ENCODE measurements at regions not wholly inside any gene's neighbourhood (a gene's known extent, or its start where the extent isn't known, plus 50 kb on each side); places are given as distances from the start of the nearest gene placed in this dataset.

DNA sequence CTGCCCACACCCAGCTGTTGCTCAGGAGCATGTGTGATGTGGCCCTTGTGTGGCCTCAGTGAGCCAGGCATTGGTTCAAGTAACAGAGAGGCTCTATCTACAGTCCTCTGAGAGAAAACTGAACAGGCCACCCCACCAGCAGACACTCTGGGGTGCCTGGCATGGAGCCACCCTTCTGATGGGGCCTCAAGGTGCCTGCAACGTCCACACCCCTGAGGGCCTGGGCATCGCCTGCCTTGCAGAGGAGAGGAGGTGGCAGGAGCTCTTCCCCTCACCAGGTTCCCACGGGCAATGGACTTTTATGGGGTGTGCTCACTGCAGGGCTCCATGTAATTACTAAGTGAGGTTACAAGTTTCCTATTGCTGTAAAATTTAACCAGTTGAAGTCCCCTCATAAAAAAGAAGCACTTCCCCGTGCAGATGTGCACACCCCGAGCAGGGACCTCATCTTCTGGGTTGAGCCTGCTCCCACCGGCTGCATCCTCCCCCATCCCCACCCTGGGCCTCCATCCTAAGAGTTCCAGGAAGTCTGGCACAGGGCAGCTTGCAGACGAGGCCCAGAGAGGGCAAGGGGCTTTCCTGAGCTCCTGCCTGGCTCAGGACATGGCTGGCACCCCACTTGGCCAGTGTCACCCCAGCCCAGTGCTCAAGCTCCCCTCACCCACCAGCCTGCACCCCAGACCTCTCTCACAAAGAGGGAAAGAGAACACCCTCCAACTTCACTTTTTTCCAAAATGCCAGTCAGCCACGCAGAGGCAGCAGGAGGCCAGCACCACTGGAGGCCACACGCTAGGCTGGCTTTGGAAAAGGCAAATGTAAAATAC is 270.4 kb upstream of the RTL1 start:
- ChIA-PET POLR2A (no interaction called here), CTCF (no interaction called here)
- peaks cover 13% of the 10 kb centered on the region for H3K27me3 Mint-ChIP-seq
- intact Hi-C loops (cut with micrococcal nuclease), result no loop called here
- H3K36me3 Mint-ChIP-seq (ENCODE audit: low read depth), result no peaks in the 10 kb centered on the region
- TF ChIP-seq CTCF (IDR thresholded peaks at IDR 0.05), result no peak
- no peak overlapping the region for H3K27ac Mint-ChIP-seq
- no peaks in the 10 kb centered on the region for H3K4me1 Mint-ChIP-seq (ENCODE audit: low read depth)
- no peak overlapping the region for H3K4me3 Mint-ChIP-seq
- no peak for DNase-seq
- ATAC-seq, result no peak
- peaks cover 4% of the 10 kb centered on the region for H3K9me3 Mint-ChIP-seq

GRCh38 chr14:101174522-101174838 is 271.0 kb upstream of the RTL1 start:
- Mint-ChIP-seq H3K9me3 (peaks cover 4% of the 10 kb centered on the region), H3K36me3 (ENCODE audit: low read depth) (no peaks in the 10 kb centered on the region), H3K27ac (no peak overlapping the region), H3K4me3 (no peak overlapping the region), H3K4me1 (ENCODE audit: low read depth) (no peaks in the 10 kb centered on the region), H3K27me3 (peaks cover 13% of the 10 kb centered on the region)
- no peak for TF ChIP-seq CTCF (IDR thresholded peaks at IDR 0.05)
- DNase-seq (no peak), ATAC-seq (no peak)
- ChIA-PET CTCF (no interaction called here), POLR2A (no interaction called here)
- intact Hi-C loops (cut with micrococcal nuclease), result no loop called here

- H3K4me1 Mint-ChIP-seq (ENCODE audit: low read depth), result no peaks in the 10 kb centered on the region
- peaks cover 13% of the 10 kb centered on the region for H3K27me3 Mint-ChIP-seq
- no peaks in the 10 kb centered on the region for H3K36me3 Mint-ChIP-seq (ENCODE audit: low read depth)
- H3K9me3 Mint-ChIP-seq, result peaks cover 4% of the 10 kb centered on the region
- intact Hi-C loops (cut with micrococcal nuclease), result no loop called here
- CTCF ChIA-PET, result interaction anchor here (0.6 kb wide), 1 partner anchor 107 kb away, joined by 3 read pairs; no protein-coding TSS in a partner anchor
- TF ChIP-seq CTCF (IDR thresholded peaks at IDR 0.05), result no peak
- H3K4me3 Mint-ChIP-seq, result no peak overlapping the region
- no peak overlapping the region for H3K27ac Mint-ChIP-seq
- POLR2A ChIA-PET, result no interaction called here
- DNase-seq, result no peak
- no peak for ATAC-seq
These were observed 271.6 kb upstream of the RTL1 start for GRCh38 chr14:101174980-101175606.

GRCh38 chr14:101175731-101176534 is 272.4 kb upstream of the RTL1 start:
- Mint-ChIP-seq H3K27me3 (peaks cover 9% of the 10 kb centered on the region), H3K9me3 (peaks cover 4% of the 10 kb centered on the region), H3K27ac (no peak overlapping the region), H3K4me1 (ENCODE audit: low read depth) (no peaks in the 10 kb centered on the region), H3K4me3 (no peak overlapping the region), H3K36me3 (ENCODE audit: low read depth) (no peaks in the 10 kb centered on the region)
- intact Hi-C loops (cut with micrococcal nuclease), result no loop called here
- CTCF ChIA-PET, result interaction anchor here (0.6 kb wide), 1 partner anchor 106 kb away, joined by 3 read pairs; no protein-coding TSS in a partner anchor
- ATAC-seq (no peak), DNase-seq (no peak)
- TF ChIP-seq CTCF (IDR thresholded peaks at IDR 0.05), result no peak
- POLR2A ChIA-PET, result no interaction called here
